Stomach smooth muscle (tissue), 2 donors: ENCODE measurements at regions not wholly inside any gene's neighbourhood (a gene's known extent, or its start where the extent isn't known, plus 50 kb on each side); places are given as distances from the start of the nearest gene placed in this dataset.
"Not testable (repeated sequence)": the region's sequence is repeated elsewhere in the genome, so short reads cannot be mapped to it uniquely, and the experiment has no call there.

Experiments
- H3K27ac ChIP-seq: one replicate; pipeline ENCODE4 v1.7.0; 2013; ENCODE audit warnings: mild to moderate bottlenecking, low read length, inconsistent platforms
- H3K27me3 ChIP-seq, 2 donors: one replicate each; pipeline ENCODE4 v1.7.0; 2013; ENCODE audit warnings: low read length in 2 of 2; ENCODE audit not compliant: insufficient read depth in 2 of 2, control insufficient read depth in 1 of 2
- H3K36me3 ChIP-seq, 2 donors: one replicate each; pipeline ENCODE4 v1.7.0; 2013; ENCODE audit warnings: low read length in 2 of 2; ENCODE audit not compliant: control insufficient read depth in 2 of 2, insufficient read depth in 2 of 2
- H3K4me1 ChIP-seq: one replicate; pipeline ENCODE4 v1.7.0; 2013; ENCODE audit warnings: low read length; ENCODE audit not compliant: control insufficient read depth, insufficient read depth
- H3K4me3 ChIP-seq, 2 donors: one replicate each; pipeline ENCODE4 v1.7.0; 2013; ENCODE audit warnings: low read length in 2 of 2
- H3K9ac ChIP-seq, 2 donors: one replicate each; pipeline ENCODE4 v1.7.0; 2013; ENCODE audit warnings: low read length in 2 of 2, mild to moderate bottlenecking in 1 of 2
- H3K9me3 ChIP-seq, 2 donors: one replicate each; pipeline ENCODE4 v1.7.0; 2013; ENCODE audit warnings: low read length in 2 of 2; ENCODE audit not compliant: control insufficient read depth in 2 of 2
- donor health status: healthy.
- donor health status: Pancreatic carcinoma.

DNA sequence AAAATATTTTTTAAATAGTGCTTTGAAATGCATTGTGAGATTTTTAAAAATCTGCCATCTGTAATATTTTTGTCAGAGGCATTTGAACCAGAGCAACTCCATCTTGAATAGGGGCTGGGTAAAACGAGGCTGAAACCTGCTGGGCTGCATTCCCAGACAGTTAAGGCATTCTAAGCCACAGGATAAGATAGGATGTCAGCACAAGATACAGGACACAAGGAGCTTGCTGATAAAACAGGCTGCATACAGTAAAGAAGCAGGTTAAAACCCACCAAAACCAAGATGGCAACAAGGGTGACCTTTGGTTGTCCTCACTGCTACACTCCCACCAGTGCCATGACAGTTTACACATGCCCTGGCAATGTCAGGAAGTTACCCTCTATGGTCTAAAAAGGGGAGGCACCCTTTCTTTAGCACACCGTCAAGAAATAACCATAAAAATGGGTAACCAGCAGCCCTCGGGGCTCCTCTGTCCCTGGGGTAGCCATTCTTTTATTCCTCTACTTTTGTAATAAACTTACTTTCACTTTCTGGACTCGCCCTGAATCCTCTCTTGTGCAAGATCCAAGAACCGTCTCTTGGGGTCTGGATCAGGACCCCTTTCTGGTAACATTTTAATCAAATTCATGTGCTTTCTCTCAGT lies 273.7 kb downstream of the SEMA3D start:
- peak overlapping the region; percentile 17 to 36 for H3K4me3 ChIP-seq
- H3K4me1 ChIP-seq = no peaks in the 10 kb centered on the region
- H3K9ac ChIP-seq = no peak overlapping the region
- no peak overlapping the region for H3K27ac ChIP-seq
- no peaks in the 10 kb centered on the region for H3K36me3 ChIP-seq
- H3K9me3 ChIP-seq = no peaks in the 10 kb centered on the region
- no peaks in the 10 kb centered on the region for H3K27me3 ChIP-seq

DNA sequence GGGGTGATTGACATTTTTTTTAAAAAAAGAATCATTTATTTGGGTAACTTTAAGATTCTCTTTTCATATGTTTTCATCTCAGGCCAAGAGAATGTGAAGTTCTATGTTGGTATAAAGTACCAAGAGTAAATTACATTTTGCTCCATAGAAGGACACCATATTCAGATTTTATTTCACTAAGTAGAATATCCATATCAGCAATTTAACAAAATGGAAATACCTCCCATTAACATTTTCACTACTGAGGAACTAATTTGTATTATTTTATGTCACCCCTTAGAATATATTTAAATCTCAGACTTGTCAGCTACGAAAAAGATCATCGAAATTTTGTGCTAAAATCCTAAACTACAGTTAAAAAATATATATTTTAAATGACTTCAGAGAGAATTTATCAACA lies 274.3 kb downstream of the SEMA3D start:
- Histone ChIP-seq H3K27me3 (no peaks in the 10 kb centered on the region), H3K27ac (no peak overlapping the region), H3K4me3 (no peak overlapping the region), H3K9ac (no peak overlapping the region), H3K9me3 (no peaks in the 10 kb centered on the region), H3K36me3 (no peaks in the 10 kb centered on the region), H3K4me1 (no peaks in the 10 kb centered on the region)

GRCh38 chr7:84912018-84912417 lies 274.8 kb downstream of the SEMA3D start:
- H3K4me3 ChIP-seq = no peak overlapping the region
- no peaks in the 10 kb centered on the region for H3K27me3 ChIP-seq
- no peaks in the 10 kb centered on the region for H3K9me3 ChIP-seq
- no peak overlapping the region for H3K27ac ChIP-seq
- no peaks in the 10 kb centered on the region for H3K36me3 ChIP-seq
- H3K4me1 ChIP-seq = no peaks in the 10 kb centered on the region
- no peak overlapping the region for H3K9ac ChIP-seq

- Histone ChIP-seq H3K9ac (no peak overlapping the region), H3K4me3 (no peak overlapping the region), H3K36me3 (no peaks in the 10 kb centered on the region), H3K27ac (no peak overlapping the region), H3K4me1 (no peaks in the 10 kb centered on the region), H3K27me3 (no peaks in the 10 kb centered on the region), H3K9me3 (no peaks in the 10 kb centered on the region)
Observed at GRCh38 chr7:84911077-84911476, 275.8 kb downstream of the SEMA3D start.

DNA sequence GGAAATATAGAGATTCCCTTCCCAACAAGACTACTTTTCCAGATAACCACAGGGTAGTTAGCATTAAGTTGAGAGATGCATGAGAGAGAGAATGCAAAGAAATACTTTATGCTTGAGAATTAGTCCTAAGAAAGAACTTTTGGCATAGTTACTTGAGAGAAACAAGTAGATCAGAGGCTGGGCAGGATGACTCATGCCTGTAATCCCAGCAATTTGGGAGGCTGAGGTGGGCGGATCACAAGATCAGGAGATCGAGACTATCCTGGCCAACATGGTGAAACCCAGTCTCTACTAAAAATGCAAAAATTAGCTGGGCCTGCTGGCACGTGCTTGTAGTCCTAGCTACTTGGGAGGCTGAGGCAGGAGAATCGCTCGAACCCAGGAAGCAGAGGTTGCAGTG lies 276.5 kb downstream of the SEMA3D start:
- H3K4me3 ChIP-seq, H3K9me3 ChIP-seq, H3K36me3 ChIP-seq, H3K9ac ChIP-seq, H3K27ac ChIP-seq, H3K4me1 ChIP-seq, H3K27me3 ChIP-seq: not testable (repeated sequence)

- peak overlapping the region in 1 of 2 donors; percentile 16 for H3K4me3 ChIP-seq
- H3K9ac ChIP-seq = no peak overlapping the region
- H3K27ac ChIP-seq = no peak overlapping the region
- no peaks in the 10 kb centered on the region for H3K4me1 ChIP-seq
- no peaks in the 10 kb centered on the region for H3K9me3 ChIP-seq
- no peaks in the 10 kb centered on the region for H3K36me3 ChIP-seq
- H3K27me3 ChIP-seq = no peaks in the 10 kb centered on the region
Observed at GRCh38 chr7:84908196-84908793, 278.6 kb downstream of the SEMA3D start.

DNA sequence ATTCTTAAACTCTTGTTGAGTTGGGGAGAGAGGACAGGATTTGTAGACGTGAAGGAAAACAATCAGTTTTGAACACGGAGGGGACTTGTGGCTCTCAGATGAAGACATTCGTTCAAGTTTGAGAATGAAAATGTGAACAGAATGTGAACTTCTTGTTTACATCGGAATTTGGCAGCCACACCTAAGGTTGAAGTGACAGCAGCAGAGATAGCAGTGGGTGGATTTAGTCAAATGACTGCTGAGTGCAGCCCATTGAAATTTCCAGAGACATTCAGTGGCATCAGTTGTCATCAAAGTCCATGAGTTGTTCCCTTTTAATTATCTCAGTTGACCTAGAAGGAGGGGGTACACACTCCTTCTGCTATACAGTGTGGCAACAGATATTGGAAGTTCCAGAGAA lies 280.0 kb downstream of the SEMA3D start:
- Histone ChIP-seq H3K36me3 (no peaks in the 10 kb centered on the region), H3K27me3 (no peaks in the 10 kb centered on the region), H3K27ac (no peak overlapping the region), H3K9me3 (no peaks in the 10 kb centered on the region), H3K4me1 (no peaks in the 10 kb centered on the region), H3K9ac (no peak overlapping the region), H3K4me3 (no peak overlapping the region)

- Histone ChIP-seq H3K4me1 (no peaks in the 10 kb centered on the region), H3K9me3 (no peaks in the 10 kb centered on the region)
Observed at GRCh38 chr7:84904561-84904960, 282.3 kb downstream of the SEMA3D start.

DNA sequence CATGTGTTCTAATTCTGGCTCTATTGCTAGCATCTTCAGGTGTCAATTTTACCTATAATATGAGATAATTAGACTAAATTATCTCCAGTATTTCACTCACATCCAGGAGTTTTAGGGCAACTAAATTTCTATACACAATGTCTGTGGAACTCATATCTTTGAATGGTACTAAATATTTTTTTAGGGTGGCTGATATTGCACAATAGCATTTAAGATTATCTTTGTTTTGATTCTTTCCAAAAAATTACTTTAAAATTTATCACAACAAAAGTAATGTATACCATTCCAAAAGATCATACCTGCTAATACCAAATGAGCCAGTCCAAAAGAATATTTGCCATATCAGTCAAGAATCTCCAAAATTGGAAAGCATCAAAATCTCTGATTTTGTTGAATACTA lies 285.5 kb downstream of the SEMA3D start:
- Histone ChIP-seq H3K36me3 (no peaks in the 10 kb centered on the region), H3K4me1 (no peaks in the 10 kb centered on the region), H3K4me3 (no peak overlapping the region), H3K9me3 (no peaks in the 10 kb centered on the region), H3K27me3 (no peaks in the 10 kb centered on the region), H3K27ac (no peak overlapping the region), H3K9ac (no peak overlapping the region)

More at GRCh38 chr7:84904561-84904960, 282.3 kb downstream of the SEMA3D start:
- H3K4me3 ChIP-seq = no peak overlapping the region
- H3K36me3 ChIP-seq = no peaks in the 10 kb centered on the region
- H3K27me3 ChIP-seq = no peaks in the 10 kb centered on the region
- H3K27ac ChIP-seq = no peak overlapping the region
- H3K9ac ChIP-seq = no peak overlapping the region

GRCh38 chr7:84900215-84900614 lies 286.6 kb downstream of the SEMA3D start:
- H3K36me3 ChIP-seq = no peaks in the 10 kb centered on the region
- H3K9ac ChIP-seq = no peak overlapping the region
- no peaks in the 10 kb centered on the region for H3K4me1 ChIP-seq
- H3K4me3 ChIP-seq = no peak overlapping the region
- H3K27ac ChIP-seq = no peak overlapping the region
- no peaks in the 10 kb centered on the region for H3K9me3 ChIP-seq
- no peaks in the 10 kb centered on the region for H3K27me3 ChIP-seq

DNA sequence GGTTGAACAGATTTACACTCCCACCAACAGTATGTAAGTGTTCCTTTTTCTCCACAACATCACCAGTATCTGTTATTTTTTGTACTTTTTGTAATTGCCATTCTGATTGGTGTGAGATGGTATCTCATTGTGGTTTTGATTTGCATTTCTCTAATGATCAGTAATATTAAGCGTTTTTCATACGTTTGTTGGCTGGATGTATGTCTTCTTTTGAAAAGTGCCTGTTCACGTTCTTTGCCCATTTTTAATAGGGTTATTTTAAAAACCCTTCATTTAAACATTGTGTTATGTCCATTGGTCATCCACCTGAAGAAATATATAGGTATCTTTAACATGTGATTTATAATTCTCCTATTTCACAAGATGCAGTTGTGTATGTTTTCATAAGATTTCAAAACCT lies 291.3 kb downstream of the SEMA3D start:
- Histone ChIP-seq H3K36me3 (no peaks in the 10 kb centered on the region), H3K4me3 (no peak overlapping the region), H3K27me3 (no peaks in the 10 kb centered on the region), H3K9me3 (no peaks in the 10 kb centered on the region), H3K9ac (no peak overlapping the region), H3K4me1 (no peaks in the 10 kb centered on the region), H3K27ac (no peak overlapping the region)
